ENCODE measurements at regions not wholly inside any gene's neighbourhood (a gene's known extent, or its start where the extent isn't known, plus 50 kb on each side); places are given as distances from the start of the nearest gene placed in this dataset.

- DNase-seq (ENCODE audit: low spot score), result no peak
Measured at GRCh38 chr11:127492029-127492428, 491.5 kb upstream of the KIRREL3 start.

GRCh38 chr11:127491589-127491988, 491.0 kb upstream of the KIRREL3 start:
- DNase-seq (ENCODE audit: low spot score), result no peak

- no peak for DNase-seq (ENCODE audit: low spot score)
Measured at GRCh38 chr11:127490896-127491295, 490.3 kb upstream of the KIRREL3 start.

DNA sequence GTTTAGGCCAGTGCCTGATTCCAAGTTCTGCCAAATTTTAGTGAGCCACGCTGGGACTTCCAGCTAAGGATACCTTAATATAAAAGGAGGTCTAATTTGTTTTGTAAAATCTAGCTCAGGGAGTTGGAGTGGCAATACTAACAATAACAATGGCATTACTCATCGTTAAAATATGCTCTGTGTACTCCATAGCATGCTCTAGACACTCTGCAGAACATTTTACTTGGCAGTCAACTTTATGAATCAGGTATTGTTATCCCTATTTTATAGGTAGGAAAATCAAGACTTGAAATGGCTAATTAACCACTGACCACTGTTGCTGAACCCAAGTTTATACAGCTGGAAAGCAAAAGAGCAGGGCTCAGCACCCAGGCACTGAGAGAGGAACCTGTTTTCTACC, 485.0 kb upstream of the KIRREL3 start:
- DNase-seq (ENCODE audit: low spot score), result no peak

GRCh38 chr11:127481391-127481790, 480.8 kb upstream of the KIRREL3 start:
- no peak for DNase-seq (ENCODE audit: low spot score)

DNA sequence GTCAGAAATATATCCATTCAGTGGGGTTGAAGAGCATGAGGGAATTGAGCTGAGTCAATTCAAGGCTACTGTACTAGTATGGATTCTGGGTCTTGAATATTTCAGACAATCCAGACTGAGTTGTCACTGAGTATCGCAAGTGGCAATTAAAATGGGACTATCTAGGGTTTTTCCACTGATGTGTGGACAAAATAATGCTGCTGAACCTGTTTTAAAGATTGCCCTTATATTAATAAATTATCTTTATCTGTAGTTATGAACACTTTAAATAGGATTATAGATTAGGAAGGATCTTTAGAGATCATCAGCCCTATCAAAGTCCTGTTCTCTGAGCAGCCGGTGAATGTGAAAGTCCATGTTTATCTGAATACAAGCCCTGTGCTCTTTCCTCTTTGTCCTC, 478.3 kb upstream of the KIRREL3 start:
- DNase-seq (ENCODE audit: low spot score), result no peak

GRCh38 chr11:127474766-127475165, 474.2 kb upstream of the KIRREL3 start:
- DNase-seq (ENCODE audit: low spot score), result no peak

GRCh38 chr11:127472505-127472904, 471.9 kb upstream of the KIRREL3 start:
- DNase-seq (ENCODE audit: low spot score), result no peak

- DNase-seq (ENCODE audit: low spot score), result no peak
Measured at GRCh38 chr11:127471662-127472061, 471.1 kb upstream of the KIRREL3 start.

DNA sequence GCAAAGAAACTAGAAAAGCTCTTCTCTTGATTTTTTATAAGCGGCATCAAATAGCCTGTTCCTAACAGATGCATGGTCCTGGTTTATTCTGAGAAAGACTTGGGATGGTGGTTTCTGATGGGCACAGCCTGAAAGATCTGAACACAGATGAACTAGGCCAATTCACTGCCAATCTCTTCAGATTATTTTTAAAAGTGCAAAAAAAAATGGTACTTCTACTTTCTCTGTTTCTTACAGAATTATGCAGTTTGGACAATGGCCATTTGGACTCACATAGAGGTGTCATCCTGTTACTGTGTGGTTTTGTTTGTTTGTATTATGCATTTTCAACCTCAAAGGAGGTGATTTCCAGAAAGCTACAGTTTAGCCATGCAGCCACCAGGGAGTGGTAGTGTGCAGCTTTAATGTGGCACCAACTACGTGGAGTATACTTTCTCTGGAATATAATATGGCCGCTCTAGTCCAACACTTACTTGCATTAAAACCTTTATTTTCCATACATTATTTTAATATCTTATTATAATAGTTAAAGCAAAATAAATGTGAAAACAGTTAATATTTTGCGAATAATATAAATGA, 469.8 kb upstream of the KIRREL3 start:
- DNase-seq (ENCODE audit: low spot score), result no peak

DNA sequence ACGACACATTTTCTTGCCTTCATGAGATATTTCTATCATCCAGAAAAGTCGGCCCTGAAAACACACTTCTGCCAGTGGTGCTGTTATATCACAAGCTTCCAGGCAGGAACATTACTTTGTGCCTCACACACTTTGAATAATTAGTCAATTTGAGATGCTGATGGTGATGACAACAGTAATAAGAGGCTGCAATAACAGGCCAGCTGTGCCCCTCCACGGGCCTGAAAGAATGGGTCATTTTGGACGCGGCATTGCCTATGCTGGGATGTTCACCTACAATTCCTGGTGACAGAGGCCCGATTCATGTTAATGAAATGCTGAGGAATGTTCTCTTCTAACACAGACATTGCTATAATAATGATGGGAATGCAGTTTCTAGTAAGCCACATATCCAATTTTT, 463.8 kb upstream of the KIRREL3 start:
- DNase-seq (ENCODE audit: low spot score), result no peak

DNA sequence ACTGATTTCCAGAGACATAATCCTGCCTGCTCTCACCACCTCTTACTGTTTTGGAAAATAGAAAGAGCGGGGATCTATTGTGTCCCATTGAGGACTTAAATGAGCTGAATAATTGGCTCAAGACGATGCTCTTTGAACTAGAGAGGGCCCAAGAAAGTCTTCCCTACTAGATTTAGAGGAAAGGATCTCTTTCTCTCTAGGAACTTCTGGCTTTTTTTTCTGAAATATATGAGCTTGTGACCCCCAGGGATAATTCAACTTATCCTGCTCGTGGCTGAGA, 461.4 kb upstream of the KIRREL3 start:
- no peak for DNase-seq (ENCODE audit: low spot score)

DNA sequence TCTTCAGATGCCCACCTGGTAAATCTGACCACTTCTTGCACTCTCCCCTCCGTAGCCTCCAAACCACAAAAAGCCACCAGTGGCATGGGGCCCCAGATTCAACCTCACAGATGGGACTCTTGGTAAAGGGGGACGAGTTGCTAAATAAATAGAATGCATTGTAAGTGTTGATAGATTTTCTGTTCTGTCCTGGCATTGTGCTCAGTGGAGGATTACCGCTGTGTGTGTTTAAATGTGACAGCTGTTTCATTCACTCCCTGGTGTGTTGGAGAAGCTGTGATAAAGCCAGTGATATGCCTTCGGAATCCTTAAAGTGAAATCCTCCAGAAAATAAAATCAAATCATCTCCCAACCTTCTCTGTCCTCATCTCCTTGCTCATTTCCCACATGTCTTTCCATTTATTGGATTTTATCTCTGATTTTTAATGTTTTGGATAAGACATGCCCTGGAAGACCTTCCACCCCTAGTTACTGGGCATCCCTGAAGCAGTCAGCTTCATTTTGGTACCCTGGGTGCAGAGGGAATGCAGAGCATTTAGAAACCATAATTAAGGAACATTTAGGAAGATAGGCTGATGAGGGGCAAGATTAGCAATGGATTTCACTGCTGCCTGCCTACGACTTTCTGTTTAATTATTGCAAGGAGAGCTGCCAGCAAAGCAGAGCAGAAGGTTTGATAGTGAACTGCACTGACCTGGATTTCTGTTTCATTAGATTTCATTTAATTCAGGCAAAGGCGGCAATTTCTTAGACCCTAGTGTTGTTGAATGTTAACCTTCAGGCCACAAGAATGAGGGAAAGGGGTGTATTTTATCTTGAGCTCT, 460.9 kb upstream of the KIRREL3 start:
- no peak for DNase-seq (ENCODE audit: low spot score)

GRCh38 chr11:127458561-127458960, 458.0 kb upstream of the KIRREL3 start:
- no peak for DNase-seq (ENCODE audit: low spot score)

GRCh38 chr11:127454856-127455255, 454.3 kb upstream of the KIRREL3 start:
- no peak for DNase-seq (ENCODE audit: low spot score)

- DNase-seq (ENCODE audit: low spot score), result no peak
Measured at GRCh38 chr11:127452533-127452932, 452.0 kb upstream of the KIRREL3 start.

- DNase-seq (ENCODE audit: low spot score), result no peak
Measured at GRCh38 chr11:127451861-127452260, 451.3 kb upstream of the KIRREL3 start.

DNA sequence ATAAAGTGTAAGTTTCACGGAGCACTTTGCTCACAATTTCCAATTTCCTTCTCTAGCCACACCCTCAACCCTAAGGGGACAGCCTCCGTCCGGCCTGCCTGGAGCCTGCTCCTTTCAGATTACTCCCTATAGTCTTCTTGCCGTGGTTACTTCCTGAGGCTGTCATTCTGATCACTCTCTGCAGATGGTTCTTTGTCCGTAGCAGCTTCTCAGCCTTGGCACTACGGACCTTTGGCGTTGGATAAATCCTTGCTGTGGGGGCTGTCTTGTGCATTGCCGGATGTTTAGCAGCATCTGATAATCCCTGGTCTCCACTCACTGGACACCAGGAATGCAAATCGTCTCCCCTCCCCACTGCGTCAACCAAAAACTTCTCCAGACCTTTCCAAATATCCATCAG, 447.5 kb upstream of the KIRREL3 start:
- DNase-seq (ENCODE audit: low spot score), result no peak

- no peak for DNase-seq (ENCODE audit: low spot score)
Measured at GRCh38 chr11:127445476-127445875, 444.9 kb upstream of the KIRREL3 start.

- DNase-seq (ENCODE audit: low spot score), result no peak
Measured at GRCh38 chr11:127443297-127443696, 442.7 kb upstream of the KIRREL3 start.

DNA sequence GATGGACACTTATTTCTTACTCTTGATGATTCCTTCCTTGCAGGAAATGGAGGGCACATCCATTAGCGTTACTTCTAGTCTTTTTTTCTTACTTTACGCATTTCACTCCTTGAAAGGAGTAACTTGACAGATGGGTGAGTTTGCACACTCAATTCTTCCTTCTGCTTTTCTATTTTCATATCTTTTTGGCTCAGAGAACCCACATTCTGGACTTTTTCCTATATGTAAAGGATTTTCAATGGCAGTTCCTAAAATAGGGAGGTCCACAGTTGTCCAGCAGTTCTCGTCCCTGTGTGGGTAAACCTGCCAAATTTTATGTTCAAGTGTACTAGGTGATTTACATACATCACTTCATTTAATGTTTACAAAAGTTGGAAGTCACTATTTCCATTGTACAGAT, 440.0 kb upstream of the KIRREL3 start:
- DNase-seq (ENCODE audit: low spot score), result no peak

DNA sequence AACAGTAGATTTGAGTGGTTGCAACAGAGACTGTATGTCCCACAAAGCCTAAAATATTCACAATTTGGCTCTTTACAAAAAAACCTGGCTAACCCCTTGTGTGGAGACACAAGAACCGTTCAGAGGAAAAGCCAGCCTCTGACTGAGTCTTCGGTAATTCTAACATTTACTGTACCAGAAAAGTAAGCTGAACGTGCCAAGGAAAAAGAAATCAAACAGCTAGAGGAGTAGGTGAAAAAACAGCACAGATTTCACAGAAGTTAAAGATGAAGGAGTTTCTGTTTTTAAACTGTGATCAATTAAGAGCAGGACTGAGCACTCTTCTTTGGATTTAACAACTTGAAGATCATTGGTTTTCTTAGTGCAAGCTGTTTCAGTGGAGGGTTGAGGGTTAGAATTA, 424.7 kb upstream of the KIRREL3 start:
- DNase-seq (ENCODE audit: low spot score), result no peak

DNA sequence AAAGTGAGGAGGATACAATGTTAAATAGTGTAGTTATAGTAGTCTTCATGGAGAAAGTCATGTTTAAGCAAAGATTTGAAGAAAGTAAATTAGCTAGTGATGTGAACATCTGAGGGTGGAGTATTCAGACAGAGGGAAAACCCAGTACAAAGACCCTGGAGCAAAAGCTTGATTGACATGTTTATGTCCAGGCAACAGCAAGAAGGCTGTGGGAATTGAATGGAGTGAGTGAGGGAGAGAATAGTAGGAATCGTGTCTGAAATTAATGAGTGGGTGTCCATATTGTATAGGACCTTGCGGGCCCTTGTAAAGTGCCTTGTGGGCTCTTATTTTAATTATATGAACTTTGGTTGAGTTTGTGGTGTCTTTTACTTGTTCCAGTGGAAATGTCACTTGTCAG, 424.1 kb upstream of the KIRREL3 start:
- DNase-seq (ENCODE audit: low spot score), result no peak

- DNase-seq (ENCODE audit: low spot score), result no peak
Measured at GRCh38 chr11:127420139-127420538, 419.6 kb upstream of the KIRREL3 start.
